ENCODE measurements at regions not wholly inside any gene's neighbourhood (a gene's known extent, or its start where the extent isn't known, plus 50 kb on each side); places are given as distances from the start of the nearest gene placed in this dataset.

GRCh38 chr7:11256501-11256900, 282.8 kb downstream of the PHF14 start:
- H3K9ac ChIP-seq (ENCODE audit: extremely low read depth, insufficient read length, low read length): no peak overlapping the region
- no peaks in the 10 kb centered on the region for H3K79me2 ChIP-seq (ENCODE audit: insufficient read depth, low read length)
- no peak overlapping the region for H3K27ac Mint-ChIP-seq
- no peak overlapping the region for H2BK20ac ChIP-seq (ENCODE audit: low read depth, low read length, poor library complexity, severe bottlenecking)
- no peak overlapping the region for H3K4ac ChIP-seq (ENCODE audit: low read depth, low read length)
- H3K27me3 ChIP-seq (ENCODE audit: insufficient read depth, low read length): no peaks in the 10 kb centered on the region
- no peak overlapping the region for H4K8ac ChIP-seq (replicated peaks; ENCODE audit: insufficient read length, low read depth, low read length)
- no peaks in the 10 kb centered on the region for H3K36me3 Mint-ChIP-seq (ENCODE audit: insufficient read depth in 1 of 3, low read depth in 3 of 3)
- no peaks in the 10 kb centered on the region for H3K4me1 ChIP-seq (ENCODE audit: insufficient read depth, low read length)
- no peak overlapping the region for H3K14ac ChIP-seq (ENCODE audit: insufficient read depth, low read length)
- H3K4me3 Mint-ChIP-seq: no peak overlapping the region
- H3K4me1 Mint-ChIP-seq: no peaks in the 10 kb centered on the region
- H4K91ac ChIP-seq (ENCODE audit: insufficient read length, low read depth, low read length): no peak overlapping the region
- H2BK15ac ChIP-seq (ENCODE audit: low read depth, low read length): no peak overlapping the region
- no peak overlapping the region for H3T11ph ChIP-seq (ENCODE audit: low read length)
- no peaks in the 10 kb centered on the region for H3K27me3 Mint-ChIP-seq (ENCODE audit: low read depth)
- H3K18ac ChIP-seq (ENCODE audit: insufficient read length, low read depth, low read length): no peak overlapping the region
- H3K56ac ChIP-seq (ENCODE audit: insufficient read length, low read depth, low read length): no peak overlapping the region
- H2AK5ac ChIP-seq (ENCODE audit: insufficient read length, low read length): no peak overlapping the region
- no peak for DNase-seq
- no peak overlapping the region for H2BK12ac ChIP-seq (ENCODE audit: insufficient read length, low read depth, low read length)
- no peak overlapping the region for H3K23ac ChIP-seq (ENCODE audit: insufficient read length, low read depth, low read length)
- no peak for TF ChIP-seq CTCF (conservative IDR thresholded peaks at IDR 0.05)
- no peak overlapping the region for H2BK120ac ChIP-seq (ENCODE audit: low read depth, low read length, poor library complexity, severe bottlenecking)
- no peak overlapping the region for H3K4me2 ChIP-seq (ENCODE audit: insufficient read depth, insufficient read length, low read length)
- no peaks in the 10 kb centered on the region for H3K9me3 Mint-ChIP-seq
- H3K79me1 ChIP-seq (ENCODE audit: insufficient read depth, low read depth, low read length, poor library complexity, severe bottlenecking): no peaks in the 10 kb centered on the region
- H3K23me2 ChIP-seq (ENCODE audit: insufficient read length, low read depth, low read length, poor library complexity, severe bottlenecking): no peaks in the 10 kb centered on the region
- no peak overlapping the region for H2AFZ ChIP-seq (ENCODE audit: low read length)
- no peak overlapping the region for H3K27ac ChIP-seq (ENCODE audit: insufficient read length, low read depth, low read length)
- no peak overlapping the region for H4K5ac ChIP-seq (ENCODE audit: insufficient read length, low read depth, low read length)
- no peaks in the 10 kb centered on the region for H3K9me3 ChIP-seq (ENCODE audit: control insufficient read depth, low read depth, low read length)
- WGBS (ENCODE audit: extremely low coverage, insufficient read length, low lambda C conversion rate): no CpG with 5 or more reads among the region's 4 CpGs
- H4K20me1 ChIP-seq (ENCODE audit: control insufficient read depth, insufficient read depth, insufficient read length): no peaks in the 10 kb centered on the region
- no peak overlapping the region for H2BK5ac ChIP-seq (ENCODE audit: insufficient read length, low read length)
